ENCODE measurements at regions not wholly inside any gene's neighbourhood (a gene's known extent, or its start where the extent isn't known, plus 50 kb on each side); places are given as distances from the start of the nearest gene placed in this dataset.

- H3K4me3 ChIP-seq = no peak overlapping the region
- no peak overlapping the region for H3K27ac ChIP-seq
Measured at GRCh38 chr4:126559961-126560360, 1072.8 kb upstream of the INTU start.

- Histone ChIP-seq H3K4me3 (no peak overlapping the region), H3K27ac (no peak overlapping the region)
Measured at GRCh38 chr4:126560794-126561193, 1072.0 kb upstream of the INTU start.

GRCh38 chr4:126563389-126563788 lies 1069.4 kb upstream of the INTU start:
- Histone ChIP-seq H3K4me3 (no peak overlapping the region), H3K27ac (no peak overlapping the region)

DNA sequence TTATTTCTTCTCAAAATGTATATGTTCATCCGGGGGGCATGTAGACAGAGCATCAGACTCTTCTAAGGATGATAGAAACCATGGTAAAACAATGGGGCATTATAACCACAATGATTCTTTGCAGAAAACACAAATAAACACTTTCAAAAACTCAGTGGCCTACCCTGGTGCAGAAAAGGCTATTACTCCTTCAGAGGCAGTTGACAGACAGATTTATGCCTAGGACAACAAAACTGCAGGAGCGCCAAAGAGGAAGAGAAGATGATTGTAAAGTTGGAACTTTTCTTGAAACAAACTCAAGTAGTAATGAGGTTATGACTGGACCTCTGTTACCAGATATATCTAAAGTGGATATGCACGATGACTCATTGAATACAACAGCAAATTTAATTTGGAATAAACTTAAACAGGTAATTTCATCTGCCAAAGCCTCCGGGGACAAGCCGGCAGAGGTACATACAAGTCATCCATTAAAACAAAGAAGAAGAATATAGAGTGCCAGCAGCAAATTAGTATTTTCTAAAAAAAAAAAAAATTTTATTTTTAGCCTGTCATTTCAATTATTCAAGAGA lies 1068.4 kb upstream of the INTU start:
- Histone ChIP-seq H3K27ac (no peak overlapping the region), H3K4me3 (no peak overlapping the region)

DNA sequence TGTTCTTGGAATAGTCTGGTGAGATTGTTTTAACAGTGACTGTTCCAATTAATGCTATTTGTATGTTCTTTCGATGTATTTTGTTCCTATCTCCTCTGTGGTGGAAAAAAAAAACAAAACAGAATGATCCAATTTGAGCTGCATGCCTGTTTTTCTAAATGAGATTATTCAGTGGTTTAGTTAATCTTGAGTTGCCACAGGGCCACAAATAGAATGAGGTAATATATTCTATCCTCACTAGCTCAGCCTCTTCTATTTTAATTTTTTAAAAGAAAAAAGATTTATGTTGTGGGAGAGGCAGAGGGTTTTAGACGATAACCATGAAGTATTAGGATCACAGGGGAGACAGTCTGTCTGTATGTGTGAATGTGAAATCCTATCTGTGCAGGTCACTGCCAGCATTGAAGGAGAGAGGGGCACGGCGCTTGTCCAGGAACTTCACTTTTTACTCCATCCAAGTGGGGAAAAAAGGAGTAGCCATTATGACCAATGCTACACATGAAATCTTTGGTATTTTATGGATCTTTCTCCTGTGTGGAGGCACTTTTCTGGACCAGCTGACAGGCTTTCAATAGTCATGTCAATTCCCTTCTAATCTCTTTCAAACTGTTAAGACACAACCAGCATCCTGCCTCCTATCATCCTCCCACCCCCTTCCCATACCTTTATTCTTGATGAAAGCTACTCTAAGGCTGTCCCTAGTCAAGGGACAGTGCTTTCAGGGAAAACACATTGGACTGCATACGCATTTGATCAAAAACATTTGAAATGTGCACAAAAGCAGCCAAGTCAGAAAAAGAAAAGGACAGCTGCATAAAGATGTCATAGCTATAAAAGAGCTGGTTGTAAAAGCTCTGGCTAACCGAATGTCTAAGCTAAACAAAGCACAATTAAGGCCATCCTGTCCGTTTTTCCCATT lies 1063.8 kb upstream of the INTU start:
- H3K4me3 ChIP-seq = no peak overlapping the region
- H3K27ac ChIP-seq = no peak overlapping the region

- no peak overlapping the region for H3K27ac ChIP-seq
- H3K4me3 ChIP-seq = no peak overlapping the region
Measured at GRCh38 chr4:126572264-126572663, 1060.5 kb upstream of the INTU start.

DNA sequence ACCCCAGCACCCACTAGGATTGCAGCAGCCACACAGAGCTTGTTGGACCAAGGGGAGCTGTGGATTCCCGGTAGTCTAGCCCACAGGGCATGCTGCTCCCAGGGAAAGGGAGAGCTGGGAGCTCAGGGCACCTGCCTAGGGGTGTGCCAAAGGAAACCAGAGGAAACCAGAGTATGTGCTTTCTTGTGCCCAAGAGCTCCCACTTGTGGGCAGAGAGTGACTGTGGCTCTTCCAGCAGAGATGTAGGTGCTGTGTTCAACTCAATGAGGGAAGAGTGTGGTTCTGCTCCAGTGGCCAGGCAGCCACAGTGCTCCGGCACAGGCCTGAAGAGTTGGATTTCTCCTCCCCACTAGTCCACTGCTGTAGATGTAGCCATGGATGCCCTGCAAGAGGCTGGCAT lies 1050.0 kb upstream of the INTU start:
- H3K4me3 ChIP-seq = no peak overlapping the region
- H3K27ac ChIP-seq = no peak overlapping the region

- Histone ChIP-seq H3K27ac (no peak overlapping the region), H3K4me3 (no peak overlapping the region)
Measured at GRCh38 chr4:126583509-126583908, 1049.2 kb upstream of the INTU start.

DNA sequence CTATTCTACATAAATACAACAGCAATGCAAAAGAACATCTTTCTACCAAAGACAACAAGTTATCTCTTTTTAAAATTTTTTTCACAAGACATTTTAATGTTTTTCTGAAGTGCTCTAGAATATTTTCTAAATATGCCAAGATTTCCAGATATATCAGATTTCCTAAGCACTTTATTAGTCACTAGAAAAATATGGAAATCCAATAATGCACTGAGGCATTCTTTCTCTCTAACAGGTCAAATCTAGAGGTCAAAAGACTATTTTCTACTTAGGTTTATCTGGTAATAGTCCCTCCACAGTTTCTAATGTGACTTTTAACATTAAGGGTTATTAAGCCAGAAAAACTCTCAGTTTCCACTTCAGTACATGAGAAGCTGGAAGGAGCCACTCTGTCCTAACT lies 1041.2 kb upstream of the INTU start:
- H3K4me3 ChIP-seq = no peak overlapping the region
- no peak overlapping the region for H3K27ac ChIP-seq

- H3K4me3 ChIP-seq = no peak overlapping the region
- H3K27ac ChIP-seq = no peak overlapping the region
Measured at GRCh38 chr4:126592088-126592487, 1040.7 kb upstream of the INTU start.

DNA sequence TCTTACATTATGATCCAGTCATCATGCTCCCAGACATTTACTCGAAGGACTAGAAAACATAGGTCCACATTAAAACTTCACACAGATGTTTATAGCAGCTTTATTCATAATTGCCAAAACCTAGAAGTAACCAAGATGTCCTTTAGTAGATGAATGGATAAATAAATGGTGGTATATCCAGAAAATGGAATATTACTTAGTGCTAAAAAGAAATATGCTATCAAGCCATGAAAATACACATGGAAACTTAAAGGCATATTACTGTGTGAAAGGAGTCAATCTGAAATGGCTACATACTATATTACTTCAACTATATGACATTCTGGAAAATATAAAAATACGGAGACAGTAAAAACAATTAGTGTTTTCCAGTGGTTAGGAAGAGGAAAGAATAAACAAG lies 1039.1 kb upstream of the INTU start:
- no peak overlapping the region for H3K27ac ChIP-seq
- no peak overlapping the region for H3K4me3 ChIP-seq

- Histone ChIP-seq H3K4me3 (no peak overlapping the region), H3K27ac (no peak overlapping the region)
Measured at GRCh38 chr4:126595643-126596042, 1037.1 kb upstream of the INTU start.

- Histone ChIP-seq H3K27ac (no peak overlapping the region), H3K4me3 (no peak overlapping the region)
Measured at GRCh38 chr4:126599746-126600145, 1033.0 kb upstream of the INTU start.

DNA sequence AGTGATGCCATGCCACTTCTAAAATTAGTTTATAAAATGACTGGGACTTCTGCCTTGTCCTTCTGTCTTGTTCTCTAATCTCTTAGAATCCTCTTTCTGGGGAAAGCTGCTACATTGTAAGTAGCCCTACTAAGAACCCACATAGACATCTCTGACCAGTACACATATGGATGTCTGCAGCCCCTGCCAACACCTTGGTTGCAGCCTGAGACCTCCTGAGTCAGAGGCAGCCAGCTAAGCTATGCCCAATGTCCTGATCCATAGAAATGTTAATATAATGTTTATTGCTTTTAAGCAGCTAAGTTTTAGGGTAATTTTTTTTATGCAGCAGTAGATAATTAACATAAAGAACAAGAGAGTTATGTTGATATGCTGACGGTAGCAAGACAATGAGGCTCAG lies 1029.5 kb upstream of the INTU start:
- no peak overlapping the region for H3K4me3 ChIP-seq
- no peak overlapping the region for H3K27ac ChIP-seq

DNA sequence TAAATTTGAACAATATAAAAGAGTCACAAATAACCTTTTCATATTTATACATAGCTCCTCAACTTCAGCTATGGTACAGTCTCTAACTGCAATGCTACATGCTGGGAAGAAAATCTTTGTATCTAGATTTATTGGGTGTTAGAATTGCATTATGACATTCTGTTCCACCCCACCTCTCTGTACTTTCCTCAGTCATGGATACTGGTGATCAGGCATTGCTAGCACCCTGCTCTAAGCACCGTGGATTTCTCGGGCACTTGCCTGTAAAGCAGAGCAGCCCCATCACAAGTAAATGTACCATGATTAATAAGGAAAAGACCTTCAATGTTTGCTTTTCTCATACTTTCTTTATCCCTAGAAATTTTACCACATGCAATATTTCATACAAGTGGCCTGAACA lies 1028.9 kb upstream of the INTU start:
- Histone ChIP-seq H3K27ac (no peak overlapping the region), H3K4me3 (no peak overlapping the region)

- Histone ChIP-seq H3K4me3 (no peak overlapping the region), H3K27ac (no peak overlapping the region)
Measured at GRCh38 chr4:126604268-126604867, 1028.4 kb upstream of the INTU start.

- Histone ChIP-seq H3K27ac (no peak overlapping the region), H3K4me3 (no peak overlapping the region)
Measured at GRCh38 chr4:126610933-126611332, 1021.8 kb upstream of the INTU start.

DNA sequence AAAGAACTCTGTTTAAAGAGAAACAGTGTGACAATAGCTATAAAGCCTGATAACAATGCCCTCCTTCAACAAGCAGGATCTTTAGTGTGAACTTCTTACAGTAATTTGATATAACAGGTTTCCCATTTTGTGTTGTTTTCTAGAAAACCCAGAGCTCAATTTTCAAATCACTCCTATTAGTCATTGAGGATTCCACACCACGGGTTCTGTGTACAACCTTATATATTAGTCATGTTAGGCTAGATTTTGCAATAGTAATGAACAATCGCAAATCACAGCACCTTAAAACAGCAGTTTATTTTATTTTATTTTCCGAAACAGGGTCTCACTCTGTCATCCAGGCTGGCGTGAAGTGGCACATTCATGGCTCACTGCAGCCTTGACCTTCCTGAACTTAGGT lies 1020.9 kb upstream of the INTU start:
- Histone ChIP-seq H3K4me3 (no peak overlapping the region), H3K27ac (no peak overlapping the region)

DNA sequence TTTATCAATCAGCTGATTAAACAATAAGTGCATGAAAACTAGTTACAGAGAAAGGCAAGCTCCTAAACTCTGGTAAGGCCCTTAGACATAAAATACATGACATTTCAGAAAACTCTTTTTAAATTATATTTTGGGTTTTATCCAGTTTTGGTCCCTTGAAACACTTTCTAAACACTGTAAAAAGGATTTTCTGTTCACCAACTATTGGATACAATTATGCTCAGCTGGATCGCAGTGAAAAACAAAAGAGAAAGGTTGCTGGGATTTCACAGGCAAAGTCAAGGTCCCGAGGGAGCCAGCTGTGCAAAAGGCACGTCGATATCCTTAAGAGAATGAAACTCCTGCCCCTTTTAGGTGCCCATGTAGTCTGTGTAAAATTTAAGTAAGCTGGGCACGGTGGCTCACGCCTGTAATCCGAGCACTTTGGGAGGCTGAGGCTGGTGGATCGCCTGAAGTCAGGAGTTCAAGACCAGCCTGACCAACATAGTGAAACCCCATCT lies 1018.4 kb upstream of the INTU start:
- no peak overlapping the region for H3K4me3 ChIP-seq
- H3K27ac ChIP-seq = no peak overlapping the region

DNA sequence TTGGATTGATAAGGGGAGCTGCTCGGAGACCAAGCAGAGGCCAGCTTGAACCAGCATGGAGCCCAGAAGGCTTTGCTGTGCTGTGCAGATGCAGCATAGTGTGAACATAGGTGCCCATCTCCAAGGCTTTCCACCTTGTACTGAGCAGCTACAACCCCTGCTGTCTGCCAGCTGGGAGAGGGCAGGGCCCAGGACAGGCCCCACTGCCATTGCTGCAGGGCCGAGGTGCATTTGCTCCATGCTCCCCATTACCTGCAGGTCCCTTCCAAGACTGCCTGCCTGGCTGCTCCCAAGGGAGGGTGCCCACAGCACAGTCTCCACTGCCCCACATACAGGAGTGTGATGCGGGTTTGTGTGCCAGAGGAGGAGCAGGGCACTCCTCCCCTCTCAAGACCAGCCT lies 1016.0 kb upstream of the INTU start:
- Histone ChIP-seq H3K4me3 (no peak overlapping the region), H3K27ac (no peak overlapping the region)

DNA sequence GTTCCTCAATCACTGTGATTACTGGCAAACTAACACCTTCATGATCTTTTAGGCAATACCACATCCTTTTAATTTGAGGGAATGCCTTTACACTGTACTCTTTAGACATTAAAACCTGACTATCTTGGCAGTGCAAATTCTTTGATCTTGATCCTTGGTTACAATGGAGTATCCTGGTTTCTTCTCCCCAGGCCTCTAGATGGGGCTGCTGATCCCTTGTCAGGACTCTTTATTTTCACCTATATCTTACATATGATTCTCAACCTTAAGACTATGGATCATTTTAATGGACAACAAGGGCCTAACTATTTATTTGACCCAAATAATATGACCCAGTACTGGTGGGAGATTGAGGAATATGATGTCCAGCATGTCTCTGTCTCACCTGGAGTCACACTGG lies 1005.5 kb upstream of the INTU start:
- H3K4me3 ChIP-seq = no peak overlapping the region
- H3K27ac ChIP-seq = no peak overlapping the region
